Endodermal cell (in vitro differentiated cells): ENCODE measurements at regions not wholly inside any gene's neighbourhood (a gene's known extent, or its start where the extent isn't known, plus 50 kb on each side); places are given as distances from the start of the nearest gene placed in this dataset.

Source experiments
- DNase-seq: peaks from one replicate; pipeline ENCODE4 v3.0.0-alpha.2; 2017
- H3K27ac ChIP-seq: 2 replicates; pipeline ENCODE4 v1.5.1; 2013; ENCODE audit warnings: mild to moderate bottlenecking, low read depth, low read length, moderate library complexity
- H3K27me3 ChIP-seq: 2 replicates; pipeline ENCODE4 v1.6.1; 2013; ENCODE audit warnings: mild to moderate bottlenecking, low read length, moderate library complexity; ENCODE audit not compliant: insufficient read depth, control insufficient read depth, poor library complexity, severe bottlenecking
- H3K36me3 ChIP-seq: 2 replicates; pipeline ENCODE4 v1.7.0; 2013; ENCODE audit warnings: mild to moderate bottlenecking, low read length, moderate library complexity; ENCODE audit not compliant: control insufficient read depth, insufficient read depth
- H3K4me1 ChIP-seq: one replicate; pipeline ENCODE4 v1.7.0; 2013; ENCODE audit warnings: low read length; ENCODE audit not compliant: control insufficient read depth, insufficient read depth
- H3K4me3 ChIP-seq: 2 replicates; pipeline ENCODE4 v1.5.1; 2013; ENCODE audit warnings: mild to moderate bottlenecking, low read length, moderate library complexity
- H3K9ac ChIP-seq: 2 replicates; pipeline ENCODE4 v1.6.1; 2013; ENCODE audit warnings: mild to moderate bottlenecking, low read length, moderate library complexity; ENCODE audit not compliant: poor library complexity, severe bottlenecking; ENCODE audit errors: extremely low read depth
- H3K9me3 ChIP-seq: 2 replicates; pipeline ENCODE4 v1.6.1; 2013; ENCODE audit warnings: mild to moderate bottlenecking, low read length, moderate library complexity; ENCODE audit not compliant: control insufficient read depth
- H3K27ac Mint-ChIP-seq: 2 replicates; pipeline ENCODE4 v1.8.0; 2020; ENCODE audit warnings: mixed read lengths
- H3K27me3 Mint-ChIP-seq: 2 replicates; pipeline ENCODE4 v1.8.0; 2021; ENCODE audit warnings: mild to moderate bottlenecking, mixed read lengths; ENCODE audit not compliant: insufficient read depth
- H3K36me3 Mint-ChIP-seq: 2 replicates; pipeline ENCODE4 v1.8.0; 2020; ENCODE audit warnings: low read depth, mixed read lengths
- H3K4me1 Mint-ChIP-seq: 2 replicates; pipeline ENCODE4 v1.8.0; 2020; ENCODE audit warnings: mixed read lengths
- H3K4me3 Mint-ChIP-seq: 2 replicates; pipeline ENCODE4 v1.8.0; 2020; ENCODE audit warnings: mild to moderate bottlenecking, moderate library complexity, mixed read lengths
- H3K9me3 Mint-ChIP-seq: 2 replicates; pipeline ENCODE4 v1.8.0; 2020; ENCODE audit warnings: mild to moderate bottlenecking, mixed read lengths
- CTCF ChIP-seq: fragments of 200-600 bp; sonication (generic); conservative IDR thresholded peaks from 2 replicates; pipeline ENCODE4 v1.5.0; 2021; ENCODE audit warnings: antibody characterized with exemption, mild to moderate bottlenecking
- WGBS, 2 experiments: methylation state at CpG; one replicate each; pipeline versions ENCODE4 v1.1.5 to v1.1.7; 2013; ENCODE audit warnings: missing lambda C conversion rate in 2 of 2, mixed read lengths in 1 of 2; ENCODE audit not compliant: insufficient coverage in 1 of 2, insufficient read length in 1 of 2; 5-methylcytosine and 5-hydroxymethylcytosine counted together

GRCh38 chr11:13119361-13119760 is 110.2 kb downstream of the RASSF10 start:
- peaks cover 47% of the 10 kb centered on the region for H3K27me3 Mint-ChIP-seq
- no peak overlapping the region for H3K4me3 Mint-ChIP-seq
- Histone ChIP-seq H3K9ac (no peak overlapping the region), H3K9me3 (peaks cover 18% of the 10 kb centered on the region), H3K27me3 (no peaks in the 10 kb centered on the region), H3K4me1 (peaks cover 7% of the 10 kb centered on the region), H3K27ac (no peak overlapping the region), H3K4me3 (no peak overlapping the region), H3K36me3 (no peaks in the 10 kb centered on the region)
- no peak for DNase-seq
- H3K4me1 Mint-ChIP-seq = peaks cover 24% of the 10 kb centered on the region
- TF ChIP-seq CTCF = no peak
- peaks cover 25% of the 10 kb centered on the region for H3K9me3 Mint-ChIP-seq
- 90% methylated on average over 2 of the region's 2 CpGs; no CpG with 5 or more reads in 1 of the 2 experiments for WGBS, 2 experiments
- H3K36me3 Mint-ChIP-seq = no peaks in the 10 kb centered on the region
- H3K27ac Mint-ChIP-seq = no peak overlapping the region

DNA sequence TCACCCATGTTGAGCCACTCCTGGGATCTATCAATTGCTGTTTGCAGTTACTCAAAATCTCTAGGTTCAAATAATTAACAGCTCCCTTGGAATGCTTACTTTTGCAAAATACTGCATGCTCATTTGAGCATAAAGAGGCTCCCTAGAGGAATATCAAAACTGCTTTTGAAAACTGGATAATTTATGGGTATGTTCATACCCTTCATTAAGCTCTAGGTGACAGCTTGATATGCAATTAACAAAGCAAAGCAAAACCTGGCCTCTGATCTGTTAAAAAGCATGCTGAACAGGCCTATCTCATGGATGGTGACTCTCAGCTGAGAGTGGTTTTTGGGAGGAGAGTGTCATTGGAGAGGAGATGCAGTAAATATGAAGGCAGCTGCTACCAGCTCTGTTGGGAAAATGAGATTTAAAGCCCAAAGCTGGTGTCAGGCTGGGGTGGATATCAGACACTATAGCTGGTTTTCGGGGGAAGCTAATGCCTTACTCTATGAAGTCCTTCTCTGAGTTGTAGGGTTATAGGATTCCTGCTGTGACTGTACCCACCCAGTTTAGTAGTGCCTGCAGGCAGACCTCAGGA is 110.9 kb downstream of the RASSF10 start:
- Histone ChIP-seq H3K4me1 (peaks cover 4% of the 10 kb centered on the region), H3K9ac (no peak overlapping the region), H3K9me3 (peaks cover 18% of the 10 kb centered on the region), H3K27ac (no peak overlapping the region), H3K36me3 (no peaks in the 10 kb centered on the region), H3K27me3 (no peaks in the 10 kb centered on the region), H3K4me3 (no peak overlapping the region)
- no peaks in the 10 kb centered on the region for H3K36me3 Mint-ChIP-seq
- no peak for TF ChIP-seq CTCF
- WGBS, 2 experiments = 71 to 95% methylated on average over 1 of the region's 1 CpG
- H3K27ac Mint-ChIP-seq = no peak overlapping the region
- H3K4me1 Mint-ChIP-seq = peaks cover 18% of the 10 kb centered on the region
- peaks cover 52% of the 10 kb centered on the region for H3K27me3 Mint-ChIP-seq
- H3K4me3 Mint-ChIP-seq = no peak overlapping the region
- no peak for DNase-seq
- peaks cover 25% of the 10 kb centered on the region for H3K9me3 Mint-ChIP-seq

GRCh38 chr11:13120691-13121090 is 111.6 kb downstream of the RASSF10 start:
- peaks cover 25% of the 10 kb centered on the region for H3K9me3 Mint-ChIP-seq
- H3K36me3 Mint-ChIP-seq = no peaks in the 10 kb centered on the region
- H3K4me1 ChIP-seq = no peaks in the 10 kb centered on the region
- no peak overlapping the region for H3K4me3 Mint-ChIP-seq
- peaks cover 58% of the 10 kb centered on the region for H3K27me3 Mint-ChIP-seq
- peaks cover 11% of the 10 kb centered on the region for H3K4me1 Mint-ChIP-seq
- H3K27ac ChIP-seq = no peak overlapping the region
- no peak for TF ChIP-seq CTCF
- H3K9ac ChIP-seq = no peak overlapping the region
- H3K27me3 ChIP-seq = no peaks in the 10 kb centered on the region
- peaks cover 18% of the 10 kb centered on the region for H3K9me3 ChIP-seq
- no peak for DNase-seq
- 48 to 85% methylated on average over 2 to 3 of the region's 3 CpGs for WGBS, 2 experiments
- no peak overlapping the region for H3K4me3 ChIP-seq
- H3K27ac Mint-ChIP-seq = no peak overlapping the region
- no peaks in the 10 kb centered on the region for H3K36me3 ChIP-seq
